CD4-positive, alpha-beta T cell (primary cell): ENCODE measurements at regions not wholly inside any gene's neighbourhood (a gene's known extent, or its start where the extent isn't known, plus 50 kb on each side); places are given as distances from the start of the nearest gene placed in this dataset.

Experiments
- ATAC-seq: fragments of 200-7000 bp; cut with Tn5 transposase; one replicate; pipeline ENCODE4 v1.10.0; 2022; ENCODE audit warnings: mild to moderate bottlenecking; ENCODE audit not compliant: poor library complexity
- CTCF ChIA-PET: fragments of 350-600 bp; sonication (Branson Sonifier 250); formaldehyde crosslinking; loops from one replicate; lab custom pipeline; 2021; ENCODE audit warnings: antibody characterized with exemption, inconsistent platforms; lab: Charles Lee
- POLR2A ChIA-PET: fragments of 350-600 bp; sonication (Branson Sonifier 250); formaldehyde crosslinking; loops from one replicate; lab custom pipeline; 2021; ENCODE audit warnings: antibody characterized with exemption, inconsistent platforms; lab: Charles Lee
- DNase-seq, 14 experiments: peaks; one replicate each; pipeline ENCODE4 v3.0.0-alpha.2; 2013 to 2020; ENCODE audit warnings: mixed read lengths in 2 of 14
- H3K27ac ChIP-seq, 2 donors: one replicate each; pipeline versions ENCODE4 v1.5.1 to v1.7.0; 2013; ENCODE audit warnings: low read length in 2 of 2, low read depth in 1 of 2, mild to moderate bottlenecking in 1 of 2
- H3K27me3 ChIP-seq, 2 experiments: 1 replicate in 1 of 2; 2 replicates in 1 of 2; pipeline versions ENCODE4 v1.6.1 to v1.7.0; 2013; ENCODE audit warnings: low read length in 2 of 2, control low read depth in 1 of 2, mild to moderate bottlenecking in 1 of 2, moderate library complexity in 1 of 2; ENCODE audit not compliant: insufficient read depth in 2 of 2, control insufficient read depth in 1 of 2
- H3K36me3 ChIP-seq: one replicate; pipeline ENCODE4 v1.6.1; 2013; ENCODE audit warnings: low read length, control low read depth; ENCODE audit not compliant: insufficient read depth
- H3K4me1 ChIP-seq: one replicate; pipeline ENCODE4 v1.6.1; 2013; ENCODE audit warnings: low read length, control low read depth; ENCODE audit not compliant: insufficient read depth
- H3K4me3 ChIP-seq: one replicate; pipeline ENCODE4 v1.5.1; 2013; ENCODE audit warnings: mild to moderate bottlenecking, low read length, moderate library complexity
- H3K9me3 ChIP-seq, 2 experiments: 1 replicate in 1 of 2; 2 replicates in 1 of 2; pipeline versions ENCODE4 v1.6.1 to v1.7.0; 2013; ENCODE audit warnings: low read length in 2 of 2, mild to moderate bottlenecking in 2 of 2, control low read depth in 1 of 2, moderate library complexity in 1 of 2; ENCODE audit not compliant: control insufficient read depth in 1 of 2, insufficient read depth in 1 of 2
- H3K27ac Mint-ChIP-seq: one replicate; pipeline ENCODE4 v1.8.0; 2020; ENCODE audit warnings: mixed read lengths
- H3K27me3 Mint-ChIP-seq: one replicate; pipeline ENCODE4 v1.8.0; 2021; ENCODE audit warnings: mixed read lengths
- H3K36me3 Mint-ChIP-seq: one replicate; pipeline ENCODE4 v1.8.0; 2021; ENCODE audit warnings: low read depth, mixed read lengths
- H3K4me1 Mint-ChIP-seq: one replicate; pipeline ENCODE4 v1.8.0; 2021; ENCODE audit warnings: low read depth, mixed read lengths
- H3K4me3 Mint-ChIP-seq: one replicate; pipeline ENCODE4 v1.8.0; 2020; ENCODE audit warnings: mild to moderate bottlenecking, mixed read lengths
- H3K9me3 Mint-ChIP-seq: one replicate; pipeline ENCODE4 v1.8.0; 2020; ENCODE audit warnings: mixed read lengths
- intact Hi-C, 2 experiments: fragments of 100-400 bp; cut with DNase I in 1 of 2; cut with micrococcal nuclease in 1 of 2; formaldehyde crosslinking; loops; one replicate each; pipeline versions ENCODE4 v1.15.1 to v1.9.0; 2023 to 2025; cut with DNase I, micrococcal nuclease
- TF ChIP-seq, protein P1 (sequence below): fragments of 200-600 bp; IDR thresholded peaks from one replicate; pipeline ENCODE4 v1.8.0; 2022; ENCODE audit warnings: antibody characterized with exemption, mild to moderate bottlenecking

DNA sequence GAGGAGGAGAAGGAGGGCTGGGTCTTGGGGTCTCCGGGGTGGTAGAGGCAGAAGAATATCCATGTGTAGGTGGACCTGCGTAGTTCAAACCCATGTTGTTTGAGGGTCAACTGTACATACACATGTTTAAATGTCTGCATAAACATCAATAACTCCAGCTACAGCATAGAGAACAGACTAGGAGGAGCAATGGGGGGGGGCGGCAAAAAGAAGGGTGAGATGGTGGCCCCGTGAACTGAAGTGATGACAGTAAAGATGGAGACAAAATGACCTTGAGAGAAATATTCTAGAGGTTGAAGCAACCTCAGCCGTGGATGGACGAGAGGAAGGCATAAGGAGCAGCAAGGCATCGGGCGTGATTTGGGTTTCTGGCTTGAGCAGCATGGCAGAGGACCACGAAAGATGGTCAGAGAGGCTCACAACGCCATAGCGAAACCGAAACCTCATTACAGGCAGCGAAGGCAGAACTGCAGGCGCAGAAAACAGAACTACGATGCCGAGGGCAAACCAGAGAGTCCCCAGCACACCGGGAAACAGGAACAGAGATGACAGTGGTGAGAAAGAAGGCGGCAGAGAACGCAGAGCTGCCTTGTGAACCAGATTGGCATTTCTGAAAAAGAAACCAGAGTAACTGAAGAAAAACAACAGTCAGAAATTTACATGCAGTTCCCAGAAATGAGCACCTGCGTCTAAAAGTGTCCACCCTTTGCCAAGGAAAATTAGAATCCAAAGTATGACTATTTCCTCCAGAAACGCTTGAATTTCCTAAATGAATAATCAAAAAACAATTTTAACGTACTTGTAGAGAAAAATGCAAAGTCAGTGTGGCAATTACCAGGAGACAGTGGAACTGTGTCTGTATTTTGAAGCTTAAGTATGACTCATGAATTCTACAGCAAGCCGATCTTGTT lies 50.3 kb upstream of the ENPP6 start:
- peaks cover 13% of the 10 kb centered on the region for H3K36me3 Mint-ChIP-seq

More for the DNA sequence above, 50.3 kb upstream of the ENPP6 start:
- ATAC-seq (peak; percentile 55), DNase-seq (peak; percentile 31 to 90 (median 49))
- intact Hi-C loops = loop anchor here (2.0 to 10.0 kb wide), 10 partner anchors 117 to 937 kb away; partner anchors contain the start of genes ACSL1 (in 1 of the 2), CASP3 (in 1 of the 2), CENPU (in 1 of the 2) and CFAP97 (in 1 of the 2)
- H3K4me1 Mint-ChIP-seq = peaks cover 46% of the 10 kb centered on the region
- Histone ChIP-seq H3K27ac (peak overlapping the region; percentile 41 to 82), H3K4me3 (peak overlapping the region; percentile 61), H3K4me1 (peaks cover 27% of the 10 kb centered on the region), H3K27me3 (no peaks in the 10 kb centered on the region), H3K36me3 (no peaks in the 10 kb centered on the region), H3K9me3 (no peaks in the 10 kb centered on the region)
- peak overlapping the region; percentile 88 for H3K4me3 Mint-ChIP-seq
- ChIA-PET CTCF (interaction anchor here (0.9 kb wide), 1 partner anchor 267 kb away, joined by 3 read pairs; no protein-coding TSS in a partner anchor), POLR2A (interaction anchor here (0.5 to 3.6 kb wide), 16 partner anchors 12 to 983 kb away, joined by 3 to 33 read pairs (median 4); partner anchors contain the start of genes CASP3, CENPU, IRF2 and PRIMPOL)
- H3K9me3 Mint-ChIP-seq = peaks cover 10% of the 10 kb centered on the region
- no peaks in the 10 kb centered on the region for H3K27me3 Mint-ChIP-seq
- TF ChIP-seq, protein P1, sequence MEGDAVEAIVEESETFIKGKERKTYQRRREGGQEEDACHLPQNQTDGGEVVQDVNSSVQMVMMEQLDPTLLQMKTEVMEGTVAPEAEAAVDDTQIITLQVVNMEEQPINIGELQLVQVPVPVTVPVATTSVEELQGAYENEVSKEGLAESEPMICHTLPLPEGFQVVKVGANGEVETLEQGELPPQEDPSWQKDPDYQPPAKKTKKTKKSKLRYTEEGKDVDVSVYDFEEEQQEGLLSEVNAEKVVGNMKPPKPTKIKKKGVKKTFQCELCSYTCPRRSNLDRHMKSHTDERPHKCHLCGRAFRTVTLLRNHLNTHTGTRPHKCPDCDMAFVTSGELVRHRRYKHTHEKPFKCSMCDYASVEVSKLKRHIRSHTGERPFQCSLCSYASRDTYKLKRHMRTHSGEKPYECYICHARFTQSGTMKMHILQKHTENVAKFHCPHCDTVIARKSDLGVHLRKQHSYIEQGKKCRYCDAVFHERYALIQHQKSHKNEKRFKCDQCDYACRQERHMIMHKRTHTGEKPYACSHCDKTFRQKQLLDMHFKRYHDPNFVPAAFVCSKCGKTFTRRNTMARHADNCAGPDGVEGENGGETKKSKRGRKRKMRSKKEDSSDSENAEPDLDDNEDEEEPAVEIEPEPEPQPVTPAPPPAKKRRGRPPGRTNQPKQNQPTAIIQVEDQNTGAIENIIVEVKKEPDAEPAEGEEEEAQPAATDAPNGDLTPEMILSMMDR = no peak
- H3K27ac Mint-ChIP-seq = peak overlapping the region; percentile 94
